ENCODE measurements at regions not wholly inside any gene's neighbourhood (a gene's known extent, or its start where the extent isn't known, plus 50 kb on each side); places are given as distances from the start of the nearest gene placed in this dataset.

GRCh38 chr18:61734396-61734795 lies 158.4 kb downstream of the RNF152 start:
- no peak for TF ChIP-seq POLR2A (IDR thresholded peaks at IDR 0.05)
- no peak for TF ChIP-seq POLR2AphosphoS5 (IDR thresholded peaks at IDR 0.05)

All from prostate gland (tissue), 1 donor.